ENCODE measurements at regions not wholly inside any gene's neighbourhood (a gene's known extent, or its start where the extent isn't known, plus 50 kb on each side); places are given as distances from the start of the nearest gene placed in this dataset.

DNA sequence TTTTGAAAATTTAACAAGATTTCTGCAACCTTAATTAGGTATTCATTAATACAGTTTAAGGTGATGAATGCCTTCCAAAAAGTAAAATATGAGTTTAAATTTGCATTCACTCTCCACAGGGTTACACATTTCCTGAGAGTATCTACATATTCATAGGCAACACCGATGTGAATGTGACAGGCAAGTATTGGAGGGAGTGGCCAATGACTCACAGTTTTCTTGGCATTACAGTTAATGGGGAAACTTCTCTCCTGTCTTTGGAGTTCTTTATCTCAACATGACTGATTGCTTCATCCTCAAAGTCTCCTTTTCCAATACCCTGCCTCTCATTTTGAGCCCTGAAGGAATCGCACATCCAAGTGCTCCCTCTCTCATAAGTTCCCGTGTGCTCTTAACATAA is 181.9 kb upstream of the CHL1 start (continued):
- TF ChIP-seq ZNF24 (IDR thresholded peaks at IDR 0.05) (no peak), ZNF592 (IDR thresholded peaks at IDR 0.05) (no peak), POLR2H (tag; IDR thresholded peaks at IDR 0.05; ENCODE audit: low read depth) (no peak), XRCC3 (IDR thresholded peaks at IDR 0.05) (no peak), ZBED1 (IDR thresholded peaks at IDR 0.05) (no peak), SRF (CRISPR knock-in tag; IDR thresholded peaks at IDR 0.05) (no peak), ZNF717 (CRISPR knock-in tag; IDR thresholded peaks at IDR 0.05) (no peak), AFF4 (CRISPR knock-in tag; IDR thresholded peaks at IDR 0.05) (no peak)
- TF ChIP-seq, protein P1, sequence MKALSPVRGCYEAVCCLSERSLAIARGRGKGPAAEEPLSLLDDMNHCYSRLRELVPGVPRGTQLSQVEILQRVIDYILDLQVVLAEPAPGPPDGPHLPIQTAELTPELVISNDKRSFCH (CRISPR knock-in tag; IDR thresholded peaks at IDR 0.05): no peak
- TF ChIP-seq, protein P1 (tag; IDR thresholded peaks at IDR 0.05): no peak

Data from K562 (cell line).